GM20000 (cell line): ENCODE measurements at regions not wholly inside any gene's neighbourhood (a gene's known extent, or its start where the extent isn't known, plus 50 kb on each side); places are given as distances from the start of the nearest gene placed in this dataset.

Source experiments
- DNase-seq: peaks from one replicate; pipeline ENCODE4 v3.0.0; 2012; ENCODE audit warnings: low spot score
- CTCF ChIP-seq: IDR thresholded peaks from 2 replicates; pipeline ENCODE4 v1.5.1; 2012; ENCODE audit warnings: mild to moderate bottlenecking, control low read depth; ENCODE audit errors: extremely low read depth, missing control alignments

GRCh38 chr3:74353039-74353438 is 261.4 kb downstream of the CNTN3 start:
- no peak for DNase-seq
- no peak for TF ChIP-seq CTCF

- no peak for TF ChIP-seq CTCF
- DNase-seq = no peak
Observed at GRCh38 chr3:74352166-74352565, 262.3 kb downstream of the CNTN3 start.

- no peak for DNase-seq
- TF ChIP-seq CTCF = no peak
Observed at GRCh38 chr3:74351213-74351612, 263.2 kb downstream of the CNTN3 start.

- no peak for DNase-seq
- no peak for TF ChIP-seq CTCF
Observed at GRCh38 chr3:74349015-74349414, 265.4 kb downstream of the CNTN3 start.

- TF ChIP-seq CTCF = no peak
- DNase-seq = no peak
Observed at GRCh38 chr3:74347563-74348268, 266.7 kb downstream of the CNTN3 start.

GRCh38 chr3:74346896-74347295 is 267.6 kb downstream of the CNTN3 start:
- no peak for DNase-seq
- no peak for TF ChIP-seq CTCF

- no peak for DNase-seq
- no peak for TF ChIP-seq CTCF
Observed at GRCh38 chr3:74345701-74346100, 268.8 kb downstream of the CNTN3 start.
